HG03039 (cell line): ENCODE measurements at regions not wholly inside any gene's neighbourhood (a gene's known extent, or its start where the extent isn't known, plus 50 kb on each side); places are given as distances from the start of the nearest gene placed in this dataset.

Experiments used
- ATAC-seq: cut with Tn5 transposase; IDR thresholded peaks from one replicate; pipeline ENCODE4 v1.9.1; 2021; ENCODE audit warnings: mild to moderate bottlenecking, moderate library complexity; ENCODE audit not compliant: unreplicated experiment

DNA sequence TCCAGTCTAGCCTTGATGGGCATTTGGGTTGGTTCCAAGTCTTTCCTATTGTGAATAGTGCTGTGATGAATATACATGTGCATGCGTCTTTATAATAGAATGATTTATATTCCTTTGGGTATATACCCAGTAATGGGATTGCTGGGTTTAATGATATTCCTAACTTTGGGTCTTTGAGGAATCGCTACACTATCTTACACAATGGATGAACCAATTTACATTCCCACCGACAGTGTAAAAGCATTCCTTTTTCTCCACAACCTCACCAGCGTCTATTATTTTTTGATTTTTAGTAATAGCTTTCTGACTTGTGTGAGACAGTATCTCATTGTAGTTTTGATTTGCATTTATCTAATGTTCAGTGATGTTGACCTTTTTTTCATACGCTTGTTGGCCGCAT lies 1040.1 kb downstream of the MAT2B start:
- ATAC-seq: no peak

- no peak for ATAC-seq
Observed at GRCh38 chr5:164553851-164554250, 1048.4 kb downstream of the MAT2B start.

DNA sequence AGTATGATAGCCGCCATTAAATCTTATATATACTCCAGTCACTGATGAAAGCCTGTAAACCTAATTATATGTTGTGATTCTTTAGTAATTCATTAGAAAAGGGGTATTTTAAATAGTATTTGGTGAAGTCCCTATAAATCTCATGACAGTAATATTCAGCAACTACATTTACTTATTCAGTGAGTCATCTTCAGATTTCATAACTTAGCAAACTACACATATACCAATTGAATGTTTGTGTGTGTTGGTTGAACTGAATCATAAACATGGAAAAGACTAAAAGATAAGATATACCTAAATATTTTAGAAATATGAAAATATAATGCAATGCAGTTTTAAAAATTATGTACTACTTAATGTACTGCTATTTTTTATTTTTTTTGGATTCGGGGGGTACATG lies 1050.4 kb downstream of the MAT2B start:
- no peak for ATAC-seq

DNA sequence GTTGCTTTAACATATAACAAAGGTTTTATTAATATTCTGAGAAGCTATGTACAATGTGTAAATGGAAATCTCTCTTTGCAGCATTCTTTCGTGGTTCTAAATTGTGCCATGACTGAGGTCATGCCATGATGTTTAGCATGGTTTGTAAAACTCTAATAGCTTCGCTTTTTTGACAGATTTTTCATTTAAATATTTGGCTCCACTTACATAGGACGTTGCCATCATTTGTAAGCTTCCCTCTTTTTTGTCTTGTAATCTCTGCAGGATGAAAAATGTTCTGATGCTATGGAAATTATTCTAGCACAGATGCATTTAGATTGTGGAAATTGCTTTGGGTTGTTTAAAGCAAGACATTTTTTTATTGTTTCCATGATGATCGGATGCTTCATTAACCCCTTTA lies 1054.8 kb downstream of the MAT2B start:
- no peak for ATAC-seq

DNA sequence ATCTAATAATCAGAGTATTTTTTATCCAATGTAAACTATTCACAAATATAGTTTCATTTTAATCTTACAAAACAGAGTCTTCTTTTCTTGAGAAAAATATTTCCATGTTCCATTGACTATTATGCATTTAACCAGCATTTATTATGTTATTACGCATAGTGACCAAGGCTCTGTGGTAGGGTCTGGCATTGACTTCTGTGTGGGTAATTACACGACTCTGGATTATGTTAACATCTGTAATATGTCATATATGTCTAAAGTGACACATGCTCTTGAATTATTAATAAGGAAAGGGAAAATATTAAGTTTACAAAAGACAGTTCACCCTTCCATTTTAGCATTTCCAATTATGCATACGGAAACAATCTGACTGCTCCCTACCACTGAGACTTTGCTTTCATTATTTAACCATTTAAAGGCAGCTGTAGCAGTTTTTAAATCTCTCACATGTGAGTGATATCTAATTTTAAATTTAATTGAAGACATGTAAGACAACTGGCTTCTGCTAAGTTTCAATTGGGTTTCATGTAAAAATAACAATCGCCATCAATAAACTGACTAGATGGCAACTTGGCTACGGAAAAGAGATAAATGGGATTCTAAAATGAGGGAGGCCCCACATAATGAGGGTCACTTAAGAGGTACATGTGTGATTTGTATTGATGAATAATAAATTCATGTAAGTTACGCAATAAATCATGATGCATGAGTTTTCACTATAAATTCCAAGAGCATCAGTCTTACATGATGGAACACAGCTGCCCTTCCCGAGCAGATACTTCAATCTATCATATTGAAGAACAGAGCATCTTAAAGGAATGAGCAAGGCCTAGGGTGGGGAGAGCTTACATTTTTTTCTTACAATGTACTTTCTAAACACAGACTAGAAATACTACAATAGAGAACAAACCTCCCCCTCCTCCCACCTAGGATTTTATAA lies 1056.8 kb downstream of the MAT2B start:
- no peak for ATAC-seq

DNA sequence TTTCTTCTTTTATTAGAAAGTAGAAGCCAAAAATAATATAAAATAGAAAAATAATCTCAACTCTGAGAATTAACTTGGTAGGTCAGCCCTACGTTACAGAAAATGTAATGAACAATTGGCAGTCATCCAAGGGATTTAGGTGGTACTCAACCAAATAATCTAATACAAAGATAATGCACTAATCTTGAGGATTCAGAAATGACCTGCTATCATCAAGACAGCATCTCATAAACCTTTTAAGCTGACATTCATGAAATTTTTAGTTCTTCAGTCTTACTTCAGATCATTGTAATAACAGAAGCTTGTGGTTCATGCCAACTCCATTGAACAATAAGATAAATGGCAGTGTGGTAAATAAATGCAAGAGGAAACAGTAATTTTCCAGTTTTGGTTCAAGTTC lies 1058.0 kb downstream of the MAT2B start:
- no peak for ATAC-seq

- no peak for ATAC-seq
Observed at GRCh38 chr5:164573397-164573796, 1068.0 kb downstream of the MAT2B start.

DNA sequence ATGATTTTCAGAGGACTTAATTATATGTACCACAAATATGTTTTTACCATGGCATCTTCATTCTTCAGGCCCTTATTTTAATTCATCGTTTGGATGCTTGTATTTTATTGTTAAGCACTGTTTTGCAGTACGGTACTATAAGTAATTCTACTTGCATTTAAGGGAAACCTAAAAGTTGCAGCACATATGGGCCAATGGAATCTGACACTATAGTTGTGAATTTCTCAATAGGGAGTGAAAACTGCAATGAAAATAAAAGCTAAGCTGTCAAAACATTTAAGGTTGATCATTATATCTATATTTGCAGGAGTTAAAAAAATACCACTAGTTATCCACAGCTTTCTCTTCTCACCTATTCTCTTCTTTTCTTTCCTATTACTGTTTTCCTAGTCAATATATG lies 1071.8 kb downstream of the MAT2B start:
- ATAC-seq: no peak

DNA sequence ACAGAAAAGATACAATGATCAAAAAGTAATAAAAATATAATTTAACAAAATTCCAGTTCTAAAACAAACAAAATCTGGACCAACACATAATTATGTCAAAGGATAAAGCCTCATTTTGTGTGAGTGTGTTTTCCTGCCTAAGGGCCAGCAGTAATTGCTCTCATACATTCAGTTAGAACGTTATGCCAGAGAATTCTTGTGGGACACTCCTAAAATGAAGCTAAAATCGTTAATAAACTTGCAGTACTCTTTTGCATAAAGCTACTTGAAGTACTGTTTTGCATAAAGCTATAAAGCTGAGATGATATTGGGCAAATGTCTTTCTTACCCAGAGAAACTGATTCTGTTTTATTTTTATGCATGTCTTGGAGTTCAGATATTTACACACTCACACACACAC lies 1072.3 kb downstream of the MAT2B start:
- ATAC-seq: no peak

GRCh38 chr5:164578401-164578800 lies 1073.0 kb downstream of the MAT2B start:
- no peak for ATAC-seq

- no peak for ATAC-seq
Observed at GRCh38 chr5:164578911-164579310, 1073.5 kb downstream of the MAT2B start.

GRCh38 chr5:164580155-164580554 lies 1074.7 kb downstream of the MAT2B start:
- ATAC-seq: no peak

DNA sequence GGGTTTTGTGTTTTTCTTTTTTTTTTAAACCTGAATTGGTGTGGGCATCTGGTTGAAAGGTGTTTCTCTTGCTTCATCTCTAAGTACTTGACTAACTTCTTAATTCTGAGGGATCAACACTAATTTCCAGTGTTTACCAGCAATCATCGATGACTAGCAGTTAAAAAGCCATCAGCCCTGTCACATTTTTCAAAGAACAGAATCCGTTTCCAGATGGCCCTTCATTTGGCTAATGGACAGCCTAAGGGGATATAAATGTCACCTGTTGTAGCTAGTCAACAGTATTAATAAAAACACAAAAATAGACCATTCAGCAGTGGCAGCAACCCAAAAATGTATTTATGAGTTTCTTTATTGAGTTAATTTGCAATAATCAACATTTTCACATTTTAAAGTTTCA lies 1076.5 kb downstream of the MAT2B start:
- no peak for ATAC-seq

GRCh38 chr5:164593982-164594381 lies 1088.6 kb downstream of the MAT2B start:
- ATAC-seq: no peak

GRCh38 chr5:164597293-164597900 lies 1092.0 kb downstream of the MAT2B start:
- peak; percentile 92 for ATAC-seq

DNA sequence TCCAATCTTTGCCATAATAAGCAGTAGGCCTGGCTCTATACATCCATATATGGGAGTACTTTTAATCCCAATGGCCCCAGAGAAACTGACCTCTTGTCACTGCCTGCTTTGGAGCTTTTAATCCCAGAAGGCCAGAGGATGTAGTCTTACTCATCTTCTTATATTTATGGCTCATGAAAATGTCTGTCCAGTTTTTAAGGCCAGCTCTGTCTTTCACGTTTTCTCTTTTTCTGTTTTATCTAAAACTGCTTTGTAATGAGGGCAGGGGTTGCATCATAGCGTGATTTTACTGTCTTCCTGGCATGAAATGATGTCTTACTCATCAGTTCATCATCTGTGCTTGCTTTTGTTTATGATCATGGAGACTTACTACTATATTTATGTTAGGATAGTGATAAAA lies 1094.9 kb downstream of the MAT2B start:
- ATAC-seq: no peak

GRCh38 chr5:164600929-164601535 lies 1095.6 kb downstream of the MAT2B start:
- no peak for ATAC-seq

DNA sequence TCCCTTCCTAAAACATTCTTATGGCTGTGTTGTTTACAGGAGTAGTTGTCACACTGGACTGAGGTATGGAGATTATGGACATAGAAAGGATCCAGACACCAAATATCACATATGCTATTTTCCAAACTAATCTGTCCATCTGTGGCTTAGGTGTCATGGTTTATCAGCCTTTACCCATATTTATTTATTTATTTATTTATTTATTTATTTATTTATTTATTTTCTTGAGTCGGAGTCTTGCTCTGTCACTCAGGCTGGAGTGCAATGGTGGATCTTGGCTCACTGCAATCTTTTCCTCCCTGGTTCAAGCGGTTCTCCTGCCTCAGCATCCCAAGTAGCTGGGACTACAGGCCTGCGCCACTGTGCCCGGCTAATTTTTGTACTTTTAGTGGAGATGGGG lies 1103.1 kb downstream of the MAT2B start:
- ATAC-seq: no peak

- ATAC-seq: no peak
Observed at GRCh38 chr5:164610374-164610773, 1105.0 kb downstream of the MAT2B start.

- ATAC-seq: no peak
Observed at GRCh38 chr5:164614707-164615106, 1109.3 kb downstream of the MAT2B start.

GRCh38 chr5:164617290-164617689 lies 1111.9 kb downstream of the MAT2B start:
- no peak for ATAC-seq

- no peak for ATAC-seq
Observed at GRCh38 chr5:164627021-164627420, 1121.6 kb downstream of the MAT2B start.
